ENCODE measurements at regions not wholly inside any gene's neighbourhood (a gene's known extent, or its start where the extent isn't known, plus 50 kb on each side); places are given as distances from the start of the nearest gene placed in this dataset.
"Not testable (repeated sequence)": the region's sequence is repeated elsewhere in the genome, so short reads cannot be mapped to it uniquely, and the experiment has no call there.

DNA sequence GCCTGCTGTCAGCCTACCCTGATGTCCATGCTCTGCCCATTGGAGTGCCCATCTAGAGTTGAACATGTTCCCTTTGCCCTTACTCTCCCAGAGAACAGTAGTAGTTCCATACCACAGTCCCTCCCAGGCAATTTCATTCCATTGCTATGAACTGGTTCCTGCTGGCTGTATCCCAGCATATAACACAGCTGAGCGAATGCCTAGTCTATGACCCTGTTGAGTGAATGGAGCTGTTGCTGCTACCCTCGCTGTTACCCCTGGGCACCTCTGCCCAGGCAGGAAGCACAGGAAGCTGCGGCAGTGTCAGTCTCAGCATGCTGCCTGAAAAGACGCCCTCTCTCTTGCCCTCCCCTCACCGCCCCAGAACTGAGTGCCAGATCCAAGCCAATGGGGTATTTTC, 73.3 kb downstream of the SOX3 start:
- in situ Hi-C loops (cut with MboI; ENCODE audit: low pct_unique_long_range_greater_than_20kb, low sequenced_read_pairs, unreplicated experiment) = no loop called here
- TF ChIP-seq, protein P1, sequence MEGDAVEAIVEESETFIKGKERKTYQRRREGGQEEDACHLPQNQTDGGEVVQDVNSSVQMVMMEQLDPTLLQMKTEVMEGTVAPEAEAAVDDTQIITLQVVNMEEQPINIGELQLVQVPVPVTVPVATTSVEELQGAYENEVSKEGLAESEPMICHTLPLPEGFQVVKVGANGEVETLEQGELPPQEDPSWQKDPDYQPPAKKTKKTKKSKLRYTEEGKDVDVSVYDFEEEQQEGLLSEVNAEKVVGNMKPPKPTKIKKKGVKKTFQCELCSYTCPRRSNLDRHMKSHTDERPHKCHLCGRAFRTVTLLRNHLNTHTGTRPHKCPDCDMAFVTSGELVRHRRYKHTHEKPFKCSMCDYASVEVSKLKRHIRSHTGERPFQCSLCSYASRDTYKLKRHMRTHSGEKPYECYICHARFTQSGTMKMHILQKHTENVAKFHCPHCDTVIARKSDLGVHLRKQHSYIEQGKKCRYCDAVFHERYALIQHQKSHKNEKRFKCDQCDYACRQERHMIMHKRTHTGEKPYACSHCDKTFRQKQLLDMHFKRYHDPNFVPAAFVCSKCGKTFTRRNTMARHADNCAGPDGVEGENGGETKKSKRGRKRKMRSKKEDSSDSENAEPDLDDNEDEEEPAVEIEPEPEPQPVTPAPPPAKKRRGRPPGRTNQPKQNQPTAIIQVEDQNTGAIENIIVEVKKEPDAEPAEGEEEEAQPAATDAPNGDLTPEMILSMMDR (IDR thresholded peaks at IDR 0.05; ENCODE audit: extremely low read depth, insufficient read depth, missing control alignments) = no peak
- no peak for DNase-seq (ENCODE audit: low spot score)

GRCh38 chrX:140425712-140426395, 79.0 kb downstream of the SOX3 start:
- in situ Hi-C loops (cut with MboI; ENCODE audit: low pct_unique_long_range_greater_than_20kb, low sequenced_read_pairs, unreplicated experiment) = no loop called here
- DNase-seq (ENCODE audit: low spot score) = no peak
- TF ChIP-seq, protein P1 (IDR thresholded peaks at IDR 0.05; ENCODE audit: extremely low read depth, insufficient read depth, missing control alignments) = no peak

DNA sequence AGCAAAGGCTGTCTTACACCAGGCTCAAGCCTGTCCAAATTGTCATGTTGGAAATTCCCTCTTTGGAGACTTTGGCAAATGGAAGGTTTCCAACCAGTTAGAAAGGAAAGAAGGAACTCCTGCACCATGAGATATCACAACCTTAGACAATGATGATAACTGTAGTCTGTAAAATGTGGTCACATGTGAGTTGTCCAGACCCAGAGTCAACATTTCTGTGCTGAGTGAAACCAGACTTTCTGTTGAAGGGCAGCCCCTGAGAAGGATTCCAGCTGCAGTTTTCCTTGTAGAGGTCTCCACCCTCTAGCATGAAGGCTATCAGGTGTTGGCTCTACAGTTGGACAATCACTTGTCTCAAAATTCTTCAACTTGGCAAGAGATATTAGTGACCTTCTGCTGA, 82.4 kb downstream of the SOX3 start:
- in situ Hi-C loops (cut with MboI; ENCODE audit: low pct_unique_long_range_greater_than_20kb, low sequenced_read_pairs, unreplicated experiment) = no loop called here
- TF ChIP-seq, protein P1 (IDR thresholded peaks at IDR 0.05; ENCODE audit: extremely low read depth, insufficient read depth, missing control alignments) = no peak

GRCh38 chrX:140402131-140402530, 102.7 kb downstream of the SOX3 start:
- DNase-seq (ENCODE audit: low spot score); in situ Hi-C loops (cut with MboI; ENCODE audit: low pct_unique_long_range_greater_than_20kb, low sequenced_read_pairs, unreplicated experiment): not testable (repeated sequence)

More for the DNA sequence above, 82.4 kb downstream of the SOX3 start:
- no peak for DNase-seq (ENCODE audit: low spot score)

DNA sequence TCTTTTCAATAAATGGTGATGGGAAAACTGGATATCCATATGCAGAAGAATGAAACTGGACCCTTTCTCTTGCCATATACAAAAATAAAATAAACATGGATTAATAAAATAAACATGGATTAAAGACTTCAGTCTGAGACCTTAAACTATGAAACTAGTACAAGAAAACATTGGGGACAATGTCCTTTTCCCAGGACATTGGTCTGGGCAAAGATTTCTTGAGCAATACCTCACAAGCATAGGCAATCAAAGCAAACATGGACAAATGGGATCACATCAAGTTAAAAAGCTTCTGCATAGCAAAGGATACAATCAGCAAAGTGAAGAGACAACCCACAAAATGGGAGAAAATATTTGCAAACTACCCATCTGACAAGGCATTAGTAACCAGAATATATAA, 108.5 kb downstream of the SOX3 start:
- DNase-seq (ENCODE audit: low spot score); in situ Hi-C loops (cut with MboI; ENCODE audit: low pct_unique_long_range_greater_than_20kb, low sequenced_read_pairs, unreplicated experiment): not testable (repeated sequence)

- DNase-seq (ENCODE audit: low spot score) = no peak
- TF ChIP-seq, protein P1 (IDR thresholded peaks at IDR 0.05; ENCODE audit: extremely low read depth, insufficient read depth, missing control alignments) = no peak
- in situ Hi-C loops (cut with MboI; ENCODE audit: low pct_unique_long_range_greater_than_20kb, low sequenced_read_pairs, unreplicated experiment) = no loop called here
Observed at GRCh38 chrX:140393507-140393906, 111.4 kb downstream of the SOX3 start.

GRCh38 chrX:140391313-140391712, 113.6 kb downstream of the SOX3 start:
- DNase-seq (ENCODE audit: low spot score) = no peak
- in situ Hi-C loops (cut with MboI; ENCODE audit: low pct_unique_long_range_greater_than_20kb, low sequenced_read_pairs, unreplicated experiment) = no loop called here
- TF ChIP-seq, protein P1 (IDR thresholded peaks at IDR 0.05; ENCODE audit: extremely low read depth, insufficient read depth, missing control alignments) = no peak

- in situ Hi-C loops (cut with MboI; ENCODE audit: low pct_unique_long_range_greater_than_20kb, low sequenced_read_pairs, unreplicated experiment) = no loop called here
- TF ChIP-seq, protein P1 (IDR thresholded peaks at IDR 0.05; ENCODE audit: extremely low read depth, insufficient read depth, missing control alignments) = no peak
- DNase-seq (ENCODE audit: low spot score) = no peak
Observed at GRCh38 chrX:140389331-140389730, 115.5 kb downstream of the SOX3 start.

All from GM13977 (cell line).